ENCODE measurements at regions not wholly inside any gene's neighbourhood (a gene's known extent, or its start where the extent isn't known, plus 50 kb on each side); places are given as distances from the start of the nearest gene placed in this dataset.

- H3K27ac Mint-ChIP-seq, result no peak overlapping the region
- H3K4me3 Mint-ChIP-seq, result no peak overlapping the region
- peaks cover 21% of the 10 kb centered on the region for H3K4me1 Mint-ChIP-seq
- peaks cover 19% of the 10 kb centered on the region for H3K27me3 Mint-ChIP-seq (ENCODE audit: low read depth)
- no peaks in the 10 kb centered on the region for H3K36me3 Mint-ChIP-seq
- DNase-seq (ENCODE audit: low spot score in 2 of 2, unreplicated experiment in 2 of 2), result no peak
- peaks cover 9% of the 10 kb centered on the region for H3K9me3 Mint-ChIP-seq
- TF ChIP-seq CTCF (IDR thresholded peaks at IDR 0.05; ENCODE audit: unreplicated experiment), result no peak
These were observed 121.1 kb upstream of the GUCY1A2 start for GRCh38 chr11:107139396-107139795.

GRCh38 chr11:107136892-107137291, 118.6 kb upstream of the GUCY1A2 start:
- no peak overlapping the region for H3K4me3 Mint-ChIP-seq
- no peak overlapping the region for H3K27ac Mint-ChIP-seq
- H3K4me1 Mint-ChIP-seq, result peaks cover 21% of the 10 kb centered on the region
- H3K36me3 Mint-ChIP-seq, result no peaks in the 10 kb centered on the region
- no peak for DNase-seq (ENCODE audit: low spot score in 2 of 2, unreplicated experiment in 2 of 2)
- H3K27me3 Mint-ChIP-seq (ENCODE audit: low read depth), result peaks cover 12% of the 10 kb centered on the region
- H3K9me3 Mint-ChIP-seq, result peaks cover 9% of the 10 kb centered on the region
- TF ChIP-seq CTCF (IDR thresholded peaks at IDR 0.05; ENCODE audit: unreplicated experiment), result no peak

GRCh38 chr11:107131756-107132155, 113.5 kb upstream of the GUCY1A2 start:
- no peak for TF ChIP-seq CTCF (IDR thresholded peaks at IDR 0.05; ENCODE audit: unreplicated experiment)
- Mint-ChIP-seq H3K4me1 (no peaks in the 10 kb centered on the region), H3K27me3 (ENCODE audit: low read depth) (peaks cover 7% of the 10 kb centered on the region), H3K27ac (no peak overlapping the region), H3K9me3 (peaks cover 10% of the 10 kb centered on the region), H3K4me3 (no peak overlapping the region), H3K36me3 (no peaks in the 10 kb centered on the region)
- DNase-seq (ENCODE audit: low spot score in 2 of 2, unreplicated experiment in 2 of 2), result no peak

- H3K27me3 Mint-ChIP-seq (ENCODE audit: low read depth), result no peaks in the 10 kb centered on the region
- H3K36me3 Mint-ChIP-seq, result peaks cover 6% of the 10 kb centered on the region
- DNase-seq (ENCODE audit: low spot score in 2 of 2, unreplicated experiment in 2 of 2), result no peak
- H3K27ac Mint-ChIP-seq, result no peak overlapping the region
- H3K4me3 Mint-ChIP-seq, result no peak overlapping the region
- no peaks in the 10 kb centered on the region for H3K4me1 Mint-ChIP-seq
- peaks cover 26% of the 10 kb centered on the region for H3K9me3 Mint-ChIP-seq
- no peak for TF ChIP-seq CTCF (IDR thresholded peaks at IDR 0.05; ENCODE audit: unreplicated experiment)
These were observed 104.7 kb upstream of the GUCY1A2 start for GRCh38 chr11:107123022-107123421.

GRCh38 chr11:107118025-107118720, 99.9 kb upstream of the GUCY1A2 start:
- no peak for TF ChIP-seq CTCF (IDR thresholded peaks at IDR 0.05; ENCODE audit: unreplicated experiment)
- no peak overlapping the region for H3K4me3 Mint-ChIP-seq
- H3K27me3 Mint-ChIP-seq (ENCODE audit: low read depth), result no peaks in the 10 kb centered on the region
- H3K27ac Mint-ChIP-seq, result no peak overlapping the region
- peaks cover 23% of the 10 kb centered on the region for H3K9me3 Mint-ChIP-seq
- DNase-seq (ENCODE audit: low spot score in 2 of 2, unreplicated experiment in 2 of 2), result no peak
- H3K36me3 Mint-ChIP-seq, result no peaks in the 10 kb centered on the region
- H3K4me1 Mint-ChIP-seq, result peaks cover 6% of the 10 kb centered on the region

Data from mesothelial cell of epicardium (in vitro differentiated cells).